GM19351 (cell line): ENCODE measurements at regions not wholly inside any gene's neighbourhood (a gene's known extent, or its start where the extent isn't known, plus 50 kb on each side); places are given as distances from the start of the nearest gene placed in this dataset.

Source experiments
- ATAC-seq: cut with Tn5 transposase; IDR thresholded peaks from one replicate; pipeline ENCODE4 v1.9.1; 2021; ENCODE audit warnings: mild to moderate bottlenecking, moderate library complexity; ENCODE audit not compliant: unreplicated experiment

GRCh38 chr20:48467622-48468021, 360.2 kb downstream of the PREX1 start:
- no peak for ATAC-seq

DNA sequence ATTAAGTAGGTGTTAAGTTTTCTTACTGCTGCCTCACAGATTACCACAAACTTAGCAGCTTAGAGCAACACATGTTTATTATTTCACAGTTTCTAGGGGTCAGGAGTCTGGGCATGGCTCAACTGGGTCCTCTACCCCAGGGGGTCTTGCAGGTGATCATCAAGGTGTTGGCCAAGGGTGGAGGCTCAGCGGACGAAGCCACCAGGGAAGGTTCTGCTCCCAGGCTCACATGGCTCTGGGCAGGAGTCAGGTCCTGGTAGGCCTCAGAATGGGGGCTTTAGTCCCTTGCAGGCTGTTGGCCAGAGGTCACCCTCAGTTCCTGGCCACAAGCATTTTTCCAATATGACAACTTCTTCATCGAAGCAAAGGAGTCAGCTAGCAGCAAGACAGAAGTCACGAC, 362.5 kb downstream of the PREX1 start:
- no peak for ATAC-seq

DNA sequence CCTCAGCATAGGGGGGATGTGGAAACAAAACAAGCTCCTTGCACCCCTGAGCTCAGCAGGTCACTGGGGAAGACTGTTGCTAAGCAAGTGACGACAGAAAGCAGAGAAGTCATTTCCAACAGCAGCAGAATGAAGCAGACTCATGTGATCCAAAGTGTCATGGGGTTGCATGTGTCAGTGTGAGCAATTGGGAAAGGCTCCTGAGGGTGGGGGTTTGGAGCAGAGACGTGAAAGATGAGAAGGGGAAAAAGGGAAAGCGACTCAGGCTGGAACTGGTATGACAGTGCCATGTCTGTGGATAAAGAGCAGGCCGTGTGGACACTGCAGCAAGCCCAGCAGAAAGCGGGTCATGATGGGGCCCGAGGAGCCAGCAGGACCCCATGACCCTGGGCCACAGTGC, 363.9 kb downstream of the PREX1 start:
- no peak for ATAC-seq

- no peak for ATAC-seq
Observed at GRCh38 chr20:48463096-48463720, 364.6 kb downstream of the PREX1 start.

DNA sequence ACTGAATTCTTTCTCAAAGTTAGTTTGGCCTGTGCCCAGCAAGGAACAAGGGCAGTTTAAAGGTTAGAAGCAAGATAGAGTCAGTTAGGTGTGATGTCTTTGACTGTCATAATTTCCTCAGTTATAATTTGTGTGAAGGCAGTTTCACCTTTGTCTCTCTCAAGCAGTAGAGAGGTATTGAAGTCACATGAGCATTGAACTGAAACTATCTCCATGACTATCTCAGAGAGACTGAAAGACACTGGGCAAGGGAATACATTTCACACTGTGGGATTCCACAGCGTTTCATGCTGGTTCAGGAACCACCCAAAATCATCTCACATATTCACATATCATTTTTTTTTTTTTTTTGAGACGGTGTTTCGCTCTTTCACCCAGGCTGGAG, 366.1 kb downstream of the PREX1 start:
- no peak for ATAC-seq

DNA sequence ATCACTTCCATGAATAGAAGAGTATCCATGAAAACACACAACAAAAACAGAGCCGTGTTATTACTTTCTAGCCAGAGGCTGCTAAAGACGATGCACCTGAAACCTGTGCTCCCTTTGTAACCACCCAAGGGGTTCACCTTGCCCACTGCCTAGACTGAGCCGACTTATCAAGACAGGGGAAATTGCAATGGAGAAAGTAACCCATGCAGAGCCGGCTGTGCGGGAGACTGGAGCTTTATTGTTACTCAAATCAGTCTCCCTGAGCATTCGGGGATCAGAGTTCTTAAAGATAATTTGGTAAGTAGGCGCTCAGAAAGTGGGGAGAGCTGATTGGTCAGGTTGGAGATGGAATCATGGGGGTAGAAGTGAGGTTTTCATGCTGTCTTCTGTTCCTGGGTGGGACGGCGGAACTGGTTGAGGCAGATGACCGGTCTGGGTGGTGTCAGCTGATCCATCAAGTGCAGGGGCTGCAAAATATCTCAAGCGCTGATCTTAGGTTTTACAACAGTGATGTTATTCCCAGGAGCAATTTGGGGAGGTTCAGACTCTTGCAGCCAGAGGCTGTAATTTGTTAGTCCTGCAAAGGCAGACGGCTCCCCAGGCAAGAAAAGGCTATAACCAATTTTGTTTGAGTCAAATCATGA, 366.6 kb downstream of the PREX1 start:
- ATAC-seq: no peak

GRCh38 chr20:48460681-48461080, 367.1 kb downstream of the PREX1 start:
- no peak for ATAC-seq

DNA sequence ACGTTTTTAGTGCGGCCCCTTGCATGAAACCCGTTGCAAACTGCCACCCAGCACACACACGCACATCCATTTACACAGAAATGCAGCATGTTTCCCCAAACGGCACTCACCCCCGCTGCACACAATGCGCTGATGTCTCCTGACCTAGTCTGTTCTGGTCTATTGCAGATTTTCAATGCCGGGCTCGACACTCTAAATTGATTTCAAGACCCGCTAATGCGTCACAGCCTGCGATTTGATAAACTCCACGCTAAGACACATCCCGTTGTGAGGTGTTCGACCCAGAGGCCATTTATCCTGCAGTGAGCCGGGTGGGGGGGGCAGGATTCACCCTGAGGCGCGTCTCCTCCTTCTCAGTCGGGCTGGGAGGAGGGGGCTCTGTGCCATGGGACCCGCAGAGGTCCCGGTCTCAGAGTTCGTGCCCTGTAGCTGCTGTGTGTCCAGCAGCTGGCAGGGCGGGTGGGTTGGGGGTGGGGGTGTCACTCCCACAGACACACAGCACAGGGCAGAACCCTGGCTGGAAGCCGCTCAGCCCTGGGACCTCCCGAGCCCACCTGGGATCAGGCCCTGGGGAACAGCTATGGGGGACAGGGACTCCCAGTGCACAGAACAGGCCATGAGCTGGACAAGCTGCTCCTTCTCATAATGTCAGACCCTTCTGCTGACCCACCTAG, 367.9 kb downstream of the PREX1 start:
- ATAC-seq: no peak

DNA sequence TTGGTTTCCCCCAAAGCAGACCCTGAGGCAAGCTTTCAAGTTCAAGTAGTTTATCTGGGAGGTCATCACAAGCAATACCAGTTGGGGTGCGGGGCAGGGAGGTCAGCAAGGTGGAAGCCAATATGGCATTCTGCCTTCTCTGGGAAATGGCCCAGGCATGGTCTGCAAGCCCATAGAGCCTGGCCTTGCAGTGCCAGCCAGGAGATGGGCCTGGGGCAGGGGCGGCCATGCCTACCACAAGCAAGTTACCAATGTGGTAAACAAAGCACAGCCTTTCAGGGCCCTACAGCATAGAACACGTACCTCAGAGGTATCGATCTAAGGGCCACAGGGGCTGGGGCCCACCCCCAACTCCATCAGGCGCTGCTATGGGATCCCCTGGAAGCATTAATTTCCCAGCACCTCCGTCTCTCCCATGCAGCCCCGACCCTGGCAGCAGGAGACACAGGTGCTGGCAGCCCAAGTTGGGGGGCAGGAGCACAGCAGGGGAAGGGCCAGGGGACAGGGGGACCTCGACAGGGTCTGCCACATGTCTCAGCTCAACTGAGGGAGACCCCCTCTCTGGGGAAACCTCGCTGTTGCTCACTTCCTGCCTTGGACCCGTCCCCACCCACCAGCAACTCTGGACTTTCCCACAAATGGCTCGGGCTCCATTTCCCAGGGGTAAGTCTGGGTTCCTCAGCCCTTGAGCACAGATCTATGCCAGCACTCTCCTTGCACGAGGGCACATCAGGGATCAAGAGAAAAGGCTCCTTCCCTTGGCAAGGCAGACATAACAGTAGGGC, 369.0 kb downstream of the PREX1 start:
- no peak for ATAC-seq

DNA sequence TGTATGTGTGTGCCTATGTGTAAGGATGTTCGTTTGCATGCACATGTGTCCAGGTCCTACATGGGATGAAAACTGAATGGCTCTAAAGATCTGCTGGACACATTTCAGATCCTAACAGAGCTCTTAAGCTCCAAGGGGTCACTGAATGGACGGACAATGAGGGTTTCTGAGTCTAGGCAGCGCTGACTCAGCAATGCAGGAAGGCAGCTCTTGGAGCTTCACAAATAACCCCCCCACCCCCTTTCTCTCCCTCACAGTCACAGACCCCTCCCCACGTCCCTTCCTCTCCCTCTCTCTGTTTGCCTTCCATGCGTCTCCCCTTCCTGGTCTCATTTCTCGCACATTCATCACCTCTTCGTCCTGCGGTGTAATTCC, 369.8 kb downstream of the PREX1 start:
- ATAC-seq: no peak

DNA sequence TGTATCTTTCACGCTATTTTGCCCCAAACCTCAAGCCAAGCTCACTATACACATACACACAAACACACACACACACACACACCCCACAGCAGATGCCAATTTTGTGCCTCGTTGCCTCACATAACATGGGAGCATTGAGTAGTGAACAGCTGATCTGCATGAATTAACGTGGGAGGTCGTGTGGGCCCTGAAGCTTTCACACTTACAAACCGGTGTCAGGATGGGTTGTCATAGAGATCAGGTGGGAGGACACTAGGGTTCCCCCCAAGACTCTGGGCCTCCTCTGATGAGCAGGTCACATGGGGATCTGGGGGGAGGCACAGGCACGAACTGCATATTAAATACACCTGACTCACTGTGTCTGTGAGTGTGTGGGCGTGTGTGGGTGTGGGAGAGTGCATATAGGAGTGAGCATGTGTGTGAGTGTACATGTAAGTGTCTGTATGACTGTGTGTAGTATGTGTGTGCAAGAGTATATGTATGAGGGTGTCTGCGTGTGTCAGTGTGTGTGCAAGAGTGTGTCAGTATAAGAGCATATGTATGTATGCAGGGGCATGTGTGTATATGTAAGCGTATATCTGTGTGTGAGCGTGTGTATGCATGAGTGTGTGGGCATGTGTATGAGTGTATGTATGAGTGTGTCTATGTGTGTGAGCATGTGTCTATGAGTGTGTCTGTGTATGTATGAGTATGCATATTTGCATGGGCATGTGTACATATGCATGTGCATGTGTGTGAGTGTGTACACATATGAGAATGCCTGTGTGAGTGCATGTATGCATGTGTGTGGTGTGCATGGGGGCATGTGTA, 370.4 kb downstream of the PREX1 start:
- peak; percentile 58 for ATAC-seq

DNA sequence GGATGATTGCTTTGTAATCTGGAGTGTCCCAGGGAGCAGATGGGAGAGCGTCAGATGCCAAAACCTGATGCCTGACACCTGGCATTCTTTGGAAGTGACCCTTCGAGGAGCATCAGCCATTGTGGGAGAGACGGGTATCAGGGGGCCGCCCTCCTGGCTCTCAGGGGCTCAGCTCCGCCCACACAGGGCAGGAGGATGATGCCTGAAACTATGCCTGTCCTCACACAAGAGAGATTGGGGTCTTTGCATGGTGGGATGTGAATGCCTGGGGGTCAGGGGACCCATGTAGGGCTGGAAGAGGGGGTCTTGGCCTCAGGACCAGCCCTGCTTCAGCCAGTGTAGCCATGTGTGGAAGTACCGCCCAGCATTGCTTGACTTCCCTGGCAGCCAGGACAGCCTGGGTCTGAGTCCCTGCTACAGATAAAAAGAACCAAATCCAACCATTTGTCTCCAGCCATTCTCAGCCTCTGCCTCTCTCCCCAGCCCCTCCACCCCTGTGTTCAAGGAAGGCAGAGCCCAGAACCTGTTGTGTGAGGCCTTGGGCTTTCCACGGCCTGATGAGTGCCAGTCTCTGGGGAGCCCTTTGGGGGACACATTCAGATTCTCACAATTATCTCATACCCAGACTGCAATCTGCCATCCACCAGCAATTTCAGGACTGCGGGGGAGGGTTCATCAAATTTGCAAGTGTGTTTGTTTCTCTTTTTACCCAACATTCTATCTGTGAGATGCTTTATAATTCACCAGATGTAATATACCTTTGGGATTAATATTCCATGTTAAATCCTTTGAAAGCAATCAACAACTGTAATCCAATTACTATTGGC, 371.2 kb downstream of the PREX1 start:
- ATAC-seq: no peak

GRCh38 chr20:48455651-48456365, 372.0 kb downstream of the PREX1 start:
- no peak for ATAC-seq

DNA sequence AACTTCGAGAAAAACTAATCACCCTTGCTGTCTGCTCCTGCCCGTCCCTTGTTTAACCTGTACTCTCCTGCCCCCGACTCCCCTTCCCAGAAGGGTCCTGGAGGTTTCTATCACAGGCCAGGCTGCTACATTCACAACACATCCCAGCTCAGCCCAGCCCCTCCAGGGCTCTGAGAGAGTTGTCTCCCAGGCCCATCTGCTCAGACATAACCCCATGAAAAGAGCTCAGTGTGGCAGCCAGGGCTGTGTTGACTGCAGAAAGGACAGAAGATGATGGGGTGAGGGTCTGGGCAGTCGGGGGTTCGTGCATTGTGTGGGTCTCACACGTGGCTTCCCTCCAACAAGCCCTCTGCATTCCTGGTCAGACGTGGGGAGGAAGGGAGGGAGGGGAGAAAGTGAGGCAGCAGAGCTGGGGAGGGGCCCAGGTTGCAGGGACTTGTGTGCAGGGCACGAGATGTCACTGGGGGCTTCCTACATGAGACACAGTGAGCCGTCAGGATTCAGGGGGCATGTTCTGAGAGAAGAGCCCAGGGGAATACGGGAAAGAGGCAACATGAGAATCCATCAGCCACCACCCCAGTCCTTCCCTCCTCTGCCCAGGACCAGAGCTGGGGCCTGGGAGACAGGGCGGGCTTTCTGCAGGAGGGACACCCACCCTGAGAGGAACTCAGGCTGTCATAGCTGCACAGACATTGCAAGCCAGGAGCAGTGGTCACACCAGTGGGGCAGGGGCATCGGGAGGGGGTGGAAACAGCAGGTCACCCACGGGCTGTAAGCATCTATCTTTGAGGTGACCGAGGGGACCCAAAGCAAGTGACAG, 372.9 kb downstream of the PREX1 start:
- no peak for ATAC-seq

- no peak for ATAC-seq
Observed at GRCh38 chr20:48453477-48454093, 374.2 kb downstream of the PREX1 start.

GRCh38 chr20:48451401-48451800, 376.4 kb downstream of the PREX1 start:
- no peak for ATAC-seq

DNA sequence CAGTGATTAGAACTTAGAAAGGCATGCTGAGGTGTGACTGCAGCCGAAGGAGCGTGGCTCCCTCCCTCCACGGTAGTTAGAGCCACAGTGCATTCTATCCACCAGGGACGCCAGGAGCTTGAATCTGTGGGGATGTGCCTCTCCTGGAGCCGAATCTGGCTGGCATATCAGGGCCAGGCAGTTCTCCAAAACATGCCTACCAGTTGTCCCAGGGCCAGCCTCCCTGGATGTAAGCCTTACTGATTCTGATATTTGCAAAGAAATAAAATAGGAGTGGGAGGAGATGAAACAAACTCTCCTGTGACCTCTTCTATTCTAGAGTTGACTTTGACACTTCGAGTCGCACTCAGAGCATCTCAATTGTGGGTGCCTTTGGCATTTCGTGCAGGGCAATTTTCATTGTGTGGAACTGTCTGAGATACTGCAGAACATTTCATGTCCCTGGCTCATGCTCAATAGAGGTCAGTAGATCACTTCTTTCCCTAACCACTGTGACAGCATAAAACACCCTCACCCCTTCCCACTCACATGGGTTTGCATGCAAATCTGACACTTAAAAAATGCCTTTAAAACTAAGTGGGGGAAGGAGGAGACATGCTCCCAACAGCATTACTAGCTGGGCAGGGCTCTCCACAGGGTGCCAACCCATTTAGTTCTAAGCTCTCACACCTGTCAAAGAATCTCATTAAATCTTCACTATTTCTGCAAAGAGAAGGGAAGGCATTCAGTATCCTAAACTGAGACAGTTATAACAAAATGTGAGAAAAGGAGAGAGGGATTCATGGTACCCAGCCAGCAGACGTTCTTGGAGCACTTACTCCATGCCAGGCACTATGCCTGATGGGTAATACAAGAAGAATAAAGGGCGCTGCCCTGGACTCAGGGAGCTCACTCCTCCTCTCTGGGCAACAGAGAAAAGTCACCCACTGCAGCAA, 378.9 kb downstream of the PREX1 start:
- ATAC-seq: no peak
